RWPE1 (cell line): ENCODE measurements at regions not wholly inside any gene's neighbourhood (a gene's known extent, or its start where the extent isn't known, plus 50 kb on each side); places are given as distances from the start of the nearest gene placed in this dataset.

Experiments
- CTCF ChIA-PET: fragments of 350-600 bp; sonication (Branson Sonifier 250); formaldehyde crosslinking; extraction: SDS; loops from one replicate; lab custom pipeline; 2021; lab: Yijun Ruan, JAX
- POLR2A ChIA-PET: fragments of 400-600 bp; formaldehyde crosslinking; extraction: SDS; loops from one replicate; lab custom pipeline; 2020; ENCODE audit warnings: antibody characterized with exemption; ENCODE audit not compliant: low non-redundant PET; lab: Yijun Ruan, JAX
- DNase-seq: peaks from one replicate; pipeline ENCODE4 v3.0.0; 2012; ENCODE audit warnings: low spot score
- H3K27ac ChIP-seq: fragments of 450-650 bp; 2 replicates; pipeline ENCODE4 v1.5.1; 2017
- TF ChIP-seq, protein P1 (sequence below): fragments of 450-650 bp; conservative IDR thresholded peaks from 2 replicates; pipeline ENCODE4 v1.5.1; 2017; ENCODE audit warnings: low read depth, mild to moderate bottlenecking

- ChIA-PET CTCF (interaction anchor here (0.7 kb wide), 1 partner anchor 72 kb away, joined by 3 read pairs; no protein-coding TSS in a partner anchor), POLR2A (no interaction called here)
- no peak for DNase-seq
- TF ChIP-seq, protein P1, sequence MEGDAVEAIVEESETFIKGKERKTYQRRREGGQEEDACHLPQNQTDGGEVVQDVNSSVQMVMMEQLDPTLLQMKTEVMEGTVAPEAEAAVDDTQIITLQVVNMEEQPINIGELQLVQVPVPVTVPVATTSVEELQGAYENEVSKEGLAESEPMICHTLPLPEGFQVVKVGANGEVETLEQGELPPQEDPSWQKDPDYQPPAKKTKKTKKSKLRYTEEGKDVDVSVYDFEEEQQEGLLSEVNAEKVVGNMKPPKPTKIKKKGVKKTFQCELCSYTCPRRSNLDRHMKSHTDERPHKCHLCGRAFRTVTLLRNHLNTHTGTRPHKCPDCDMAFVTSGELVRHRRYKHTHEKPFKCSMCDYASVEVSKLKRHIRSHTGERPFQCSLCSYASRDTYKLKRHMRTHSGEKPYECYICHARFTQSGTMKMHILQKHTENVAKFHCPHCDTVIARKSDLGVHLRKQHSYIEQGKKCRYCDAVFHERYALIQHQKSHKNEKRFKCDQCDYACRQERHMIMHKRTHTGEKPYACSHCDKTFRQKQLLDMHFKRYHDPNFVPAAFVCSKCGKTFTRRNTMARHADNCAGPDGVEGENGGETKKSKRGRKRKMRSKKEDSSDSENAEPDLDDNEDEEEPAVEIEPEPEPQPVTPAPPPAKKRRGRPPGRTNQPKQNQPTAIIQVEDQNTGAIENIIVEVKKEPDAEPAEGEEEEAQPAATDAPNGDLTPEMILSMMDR: no peak
- no peak overlapping the region for H3K27ac ChIP-seq
These were observed 320.3 kb downstream of the DKK2 start for GRCh38 chr4:106715825-106716224.

GRCh38 chr4:106708464-106708816, 327.7 kb downstream of the DKK2 start:
- TF ChIP-seq, protein P1: no peak
- ChIA-PET POLR2A (no interaction called here), CTCF (no interaction called here)
- no peak for DNase-seq
- no peak overlapping the region for H3K27ac ChIP-seq

DNA sequence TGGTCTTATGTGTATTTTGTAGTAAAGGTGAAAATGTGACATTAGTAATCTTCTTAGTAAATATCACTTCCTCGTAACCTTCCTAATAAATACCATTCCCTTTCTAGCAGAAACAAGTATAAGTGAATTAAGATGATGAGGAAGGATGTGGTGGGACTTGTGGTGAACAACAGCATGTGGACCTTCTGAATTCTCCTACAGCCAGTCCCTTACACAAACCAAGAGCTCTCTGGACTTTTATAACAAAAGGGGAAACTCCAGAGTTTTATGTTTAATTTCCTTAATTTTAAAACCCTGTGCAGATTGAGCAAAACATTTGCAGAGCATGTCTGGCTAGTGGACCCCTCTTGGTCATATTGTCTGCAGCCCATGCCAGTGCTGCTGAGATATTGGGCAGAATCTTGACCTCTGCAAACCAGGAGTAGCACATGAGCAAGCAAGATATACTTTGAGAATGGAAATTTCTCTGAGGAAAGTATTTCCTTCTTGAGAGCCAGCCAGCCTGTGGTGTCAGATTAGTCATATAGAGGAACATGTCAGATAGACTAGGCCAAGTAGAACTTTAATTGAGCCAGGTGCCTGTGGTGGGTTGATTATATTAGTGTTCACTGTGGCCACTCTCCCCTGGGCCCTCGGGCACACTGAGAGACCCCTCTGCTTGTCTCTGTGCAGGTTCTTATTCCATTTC, 328.2 kb downstream of the DKK2 start:
- POLR2A ChIA-PET: no interaction called here
- DNase-seq: no peak
- CTCF ChIA-PET: no interaction called here
- TF ChIP-seq, protein P1: no peak
- no peak overlapping the region for H3K27ac ChIP-seq

- ChIA-PET CTCF (no interaction called here), POLR2A (no interaction called here)
- no peak overlapping the region for H3K27ac ChIP-seq
- DNase-seq: no peak
- TF ChIP-seq, protein P1: no peak
These were observed 331.8 kb downstream of the DKK2 start for GRCh38 chr4:106704253-106704870.

- ChIA-PET CTCF (no interaction called here), POLR2A (no interaction called here)
- no peak for DNase-seq
- TF ChIP-seq, protein P1: no peak
- H3K27ac ChIP-seq: no peak overlapping the region
These were observed 331.7 kb upstream of the GIMD1 start for GRCh38 chr4:106700321-106700720.

DNA sequence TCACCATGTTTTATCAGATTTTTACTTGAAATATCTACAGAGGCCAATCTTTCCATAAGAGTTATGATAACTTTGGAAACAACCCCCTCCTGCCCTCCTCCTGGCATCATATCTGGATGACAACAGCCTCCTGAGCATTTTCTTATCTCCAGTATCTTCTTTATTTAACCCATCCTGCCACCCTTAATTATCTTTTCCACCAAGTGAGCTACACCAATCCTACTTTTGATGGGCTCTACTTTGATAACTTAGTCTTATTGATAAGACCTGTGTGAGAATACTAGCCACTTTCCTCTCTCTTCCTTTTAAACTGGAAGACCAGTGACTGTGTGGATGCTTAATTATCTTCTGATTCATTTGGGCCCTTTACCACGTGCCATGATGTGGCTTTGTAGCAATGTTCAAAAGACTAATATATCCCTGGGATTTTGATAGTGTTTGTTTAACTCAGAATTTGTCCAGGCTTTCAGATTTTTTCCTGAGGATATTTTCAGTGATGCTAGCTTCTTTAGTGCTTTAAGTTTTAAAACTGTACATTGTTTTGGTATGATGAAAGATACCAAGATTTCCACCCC, 330.1 kb upstream of the GIMD1 start:
- POLR2A ChIA-PET: no interaction called here
- DNase-seq: no peak
- TF ChIP-seq, protein P1: no peak
- H3K27ac ChIP-seq: no peak overlapping the region
- CTCF ChIA-PET: interaction anchor here (0.6 kb wide), 1 partner anchor 128 kb away, joined by 3 read pairs; no protein-coding TSS in a partner anchor
